NCI-H82 treated with DMSO at 0.1 percent for 48 hours (cell line): ENCODE measurements at regions not wholly inside any gene's neighbourhood (a gene's known extent, or its start where the extent isn't known, plus 50 kb on each side); places are given as distances from the start of the nearest gene placed in this dataset.
"Not testable (repeated sequence)": the region's sequence is repeated elsewhere in the genome, so short reads cannot be mapped to it uniquely, and the experiment has no call there.

Experiments
- DNase-seq: peaks from one replicate; lab custom pipeline; 2025; ENCODE audit not compliant: unreplicated experiment; lab: John Stamatoyannopoulos, UW

DNA sequence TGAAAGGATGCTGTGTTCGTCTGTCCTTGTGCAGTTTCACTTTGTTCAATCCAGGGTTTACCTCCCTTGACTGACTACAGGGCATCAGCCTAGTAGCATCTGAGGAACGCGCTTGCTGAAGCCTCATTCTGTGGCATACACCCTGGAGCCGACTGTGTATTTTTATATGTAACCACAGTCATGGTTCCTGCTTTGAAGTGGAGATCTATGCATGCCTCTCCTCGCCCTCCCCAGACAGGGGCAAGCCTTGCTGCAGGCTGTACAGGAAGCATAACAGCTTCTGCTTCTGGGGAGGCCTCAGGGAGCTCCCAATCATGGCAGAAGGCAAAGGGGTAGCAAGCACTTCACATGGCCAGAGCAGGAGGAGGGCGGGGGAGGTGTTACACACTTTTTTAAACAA is 262.1 kb downstream of the BCL11B start:
- no peak for DNase-seq

DNA sequence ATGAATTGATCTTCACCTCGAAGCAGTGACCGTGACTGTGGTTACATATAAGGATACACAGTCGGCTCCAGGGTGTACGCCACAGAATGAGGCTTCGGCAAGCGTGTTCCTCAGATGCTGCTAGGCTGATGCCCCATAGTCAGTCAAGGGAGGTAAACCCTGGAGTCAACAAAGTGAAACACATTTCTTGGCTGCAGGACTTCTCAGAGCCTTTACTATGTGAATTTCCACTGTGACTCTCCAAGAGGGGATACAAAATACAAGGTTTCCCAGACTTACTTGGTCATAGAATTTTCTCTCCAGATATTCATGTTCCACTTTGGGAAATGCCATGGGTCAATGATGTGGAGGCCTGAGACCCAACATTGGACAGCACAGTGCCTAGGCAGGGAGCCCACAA is 260.6 kb downstream of the BCL11B start:
- no peak for DNase-seq

DNA sequence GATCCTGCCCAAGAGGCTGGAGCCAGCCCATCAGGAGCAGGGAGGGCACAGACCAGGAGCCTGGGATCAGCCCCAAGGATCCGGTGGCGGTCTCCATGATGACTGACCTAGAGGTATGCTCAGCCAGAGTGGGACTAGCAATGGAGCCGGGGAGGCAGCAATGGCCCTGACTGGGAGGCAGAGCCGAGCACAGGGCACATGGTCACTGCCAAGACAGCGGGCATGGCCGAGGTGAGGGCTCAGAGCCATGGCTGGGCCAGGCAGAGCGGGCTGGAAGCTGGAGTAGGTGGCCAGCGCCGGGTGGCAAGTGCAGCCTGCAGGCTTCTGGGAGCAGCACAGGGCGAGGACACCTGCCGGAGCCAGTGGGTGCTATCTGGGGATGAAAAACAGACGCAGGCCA is 259.3 kb downstream of the BCL11B start:
- no peak for DNase-seq

DNA sequence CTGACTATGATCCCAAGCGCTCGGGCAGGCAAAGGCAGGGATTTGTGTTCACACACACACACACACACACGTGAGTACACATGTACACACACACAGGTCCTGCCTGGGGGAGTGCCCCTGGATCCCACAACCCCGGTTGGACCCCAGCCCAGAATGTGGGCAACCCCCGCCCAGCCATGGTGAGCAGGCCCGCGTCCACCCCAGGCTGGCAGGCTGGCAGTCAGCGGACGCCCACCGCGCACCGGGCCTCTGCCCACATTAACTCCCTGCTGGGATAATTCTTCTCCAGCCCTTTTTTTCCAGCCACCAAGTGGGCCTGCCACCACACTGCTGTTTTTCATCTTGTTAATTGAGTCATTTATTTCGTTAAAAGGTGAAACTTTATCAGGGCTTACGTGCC is 256.2 kb downstream of the BCL11B start:
- no peak for DNase-seq

DNA sequence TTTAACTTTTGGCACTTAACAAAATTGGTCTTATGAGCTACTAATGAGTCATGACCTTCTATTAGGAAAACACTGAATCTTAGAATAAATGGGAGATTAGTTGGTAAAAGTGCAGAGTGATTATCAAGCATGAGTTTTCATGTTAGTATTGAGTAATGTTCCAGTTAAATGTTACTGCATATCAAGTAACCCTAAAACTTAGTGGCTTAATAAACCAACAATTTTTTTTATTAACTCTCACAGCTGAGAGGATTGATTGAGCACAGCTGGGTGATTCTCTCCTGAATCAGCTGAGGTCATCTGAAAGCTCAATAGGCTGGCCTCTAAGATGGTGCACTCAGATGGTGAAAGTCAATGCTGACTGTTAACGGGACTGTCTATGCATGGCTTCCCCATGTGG is 248.6 kb downstream of the BCL11B start:
- DNase-seq = no peak

DNA sequence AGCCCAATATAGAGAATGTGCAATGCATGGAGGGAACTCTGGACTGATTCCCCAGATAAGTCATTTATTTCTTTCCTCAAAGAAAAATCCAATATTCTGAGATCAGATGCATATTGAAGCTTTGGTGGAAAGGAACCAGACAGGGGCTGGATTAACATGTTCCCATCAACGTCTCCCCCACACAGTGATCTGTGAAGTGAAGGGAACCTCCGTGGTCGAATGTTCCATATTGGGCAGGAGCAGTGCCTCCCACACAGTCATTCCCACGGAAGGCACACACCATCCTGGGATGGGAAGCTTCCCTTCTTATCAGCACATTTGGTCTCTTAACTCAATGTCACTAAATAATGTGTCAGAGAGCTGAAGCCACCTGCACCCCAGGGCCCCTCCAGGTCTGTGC is 247.1 kb downstream of the BCL11B start:
- no peak for DNase-seq

DNA sequence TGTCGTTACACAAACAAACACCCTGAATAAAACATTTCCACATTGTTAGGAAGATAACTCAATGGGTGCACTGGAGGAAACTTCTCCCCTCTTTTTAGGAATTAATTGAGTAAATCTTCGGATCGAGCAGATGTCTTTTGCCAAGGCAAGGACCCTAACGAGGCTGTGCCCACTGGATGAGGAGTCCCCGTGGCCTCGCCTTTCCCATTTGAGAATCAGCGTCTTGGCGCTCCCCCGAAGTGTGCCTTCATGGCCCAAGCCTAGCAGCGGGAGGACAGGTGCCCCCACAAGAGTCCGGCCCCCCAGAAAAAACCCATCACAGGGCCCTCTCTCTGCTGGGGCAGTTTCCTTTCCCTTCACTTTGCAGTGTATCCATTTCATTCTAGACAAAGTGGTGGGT is 246.6 kb downstream of the BCL11B start:
- no peak for DNase-seq

DNA sequence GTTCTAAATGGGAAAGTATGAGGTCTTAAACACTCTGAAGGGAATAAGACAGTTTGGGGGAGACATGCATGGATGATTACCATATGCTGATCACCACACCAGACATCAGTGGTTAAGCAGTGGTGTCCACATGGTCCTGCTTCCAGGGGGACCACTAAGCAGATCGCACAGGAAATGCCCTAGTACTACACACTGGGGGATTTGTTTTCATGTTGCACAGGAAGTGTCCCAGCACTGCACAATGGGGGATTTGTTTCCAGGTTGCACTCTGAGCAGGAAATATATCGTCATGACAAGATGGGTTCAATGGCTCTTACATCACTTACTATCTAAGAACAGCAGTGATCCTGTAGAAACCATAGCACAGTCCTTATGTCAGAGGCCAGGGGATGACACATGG is 245.5 kb downstream of the BCL11B start:
- DNase-seq = no peak

DNA sequence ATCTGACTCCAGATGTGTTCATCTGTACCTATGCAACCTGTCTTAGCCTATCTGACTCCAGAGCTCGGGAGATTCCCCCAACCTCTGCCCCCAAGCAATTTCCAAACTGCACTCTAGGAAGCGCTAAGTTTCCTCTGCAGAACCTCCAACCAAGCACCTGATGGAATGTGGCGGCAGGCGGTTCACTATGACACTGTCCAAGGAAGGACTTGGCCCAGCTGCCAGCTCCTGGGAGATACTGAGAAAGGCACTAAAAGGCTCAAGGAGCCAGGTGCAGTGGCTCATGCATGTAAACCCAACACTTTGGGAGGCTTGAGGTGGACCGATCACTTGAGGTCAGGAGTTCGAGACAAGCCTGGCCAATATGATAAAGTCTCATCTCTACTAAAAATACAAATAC is 244.0 kb downstream of the BCL11B start:
- DNase-seq = no peak

DNA sequence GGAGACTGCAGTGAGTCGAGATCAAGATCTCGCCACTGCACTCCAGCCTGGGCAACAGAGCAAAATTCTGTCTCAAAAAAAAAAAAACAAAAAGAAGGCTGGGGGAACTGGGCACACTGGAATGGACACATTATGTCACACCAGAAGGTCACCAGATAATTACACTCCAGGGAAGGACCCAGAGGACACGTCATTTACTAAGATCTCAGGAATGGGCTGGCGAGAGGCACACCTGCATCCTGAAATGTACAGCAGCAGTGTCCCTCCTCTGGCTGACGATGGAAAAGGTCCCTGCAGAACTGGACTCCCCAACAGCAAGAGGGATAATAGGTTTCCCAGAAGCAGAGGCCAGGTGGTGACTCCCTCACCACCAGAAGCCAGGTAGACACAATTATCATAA is 243.5 kb downstream of the BCL11B start:
- no peak for DNase-seq

DNA sequence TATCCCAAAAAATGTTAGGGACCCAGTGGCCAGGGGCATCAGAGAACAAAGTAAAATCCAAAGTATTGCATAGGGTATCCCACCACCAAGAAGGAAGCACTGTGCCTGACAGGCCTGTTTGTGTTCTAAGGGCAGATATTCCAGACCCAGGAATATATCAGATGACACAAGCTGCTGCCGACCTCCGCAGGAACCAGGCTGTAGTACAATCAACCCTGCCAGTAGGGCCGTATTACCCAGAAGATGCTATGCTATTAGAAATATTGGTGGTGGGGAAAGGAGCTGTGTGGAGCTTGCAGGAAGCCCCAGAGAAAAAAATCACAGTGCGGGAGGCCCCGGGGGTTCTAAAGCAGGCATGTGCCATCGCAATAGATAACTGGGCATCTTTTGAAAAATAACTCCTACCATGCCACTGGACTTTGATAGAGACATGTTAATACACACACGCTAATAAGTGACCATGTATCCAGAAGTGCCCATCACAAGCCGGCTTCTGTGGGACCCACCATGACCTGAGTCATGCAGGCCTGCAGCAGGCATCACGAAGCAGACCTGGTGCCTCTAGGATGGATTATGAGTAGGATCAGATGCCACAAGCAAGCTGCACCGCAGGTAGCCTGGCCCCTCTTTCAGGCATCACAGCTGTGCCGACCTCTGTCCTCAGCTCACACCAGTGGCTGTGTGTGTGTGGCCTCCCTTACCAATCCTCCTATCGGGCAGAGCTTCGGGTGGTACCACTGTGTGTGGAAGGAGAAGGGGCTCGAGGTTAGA is 242.7 kb downstream of the BCL11B start:
- no peak for DNase-seq

DNA sequence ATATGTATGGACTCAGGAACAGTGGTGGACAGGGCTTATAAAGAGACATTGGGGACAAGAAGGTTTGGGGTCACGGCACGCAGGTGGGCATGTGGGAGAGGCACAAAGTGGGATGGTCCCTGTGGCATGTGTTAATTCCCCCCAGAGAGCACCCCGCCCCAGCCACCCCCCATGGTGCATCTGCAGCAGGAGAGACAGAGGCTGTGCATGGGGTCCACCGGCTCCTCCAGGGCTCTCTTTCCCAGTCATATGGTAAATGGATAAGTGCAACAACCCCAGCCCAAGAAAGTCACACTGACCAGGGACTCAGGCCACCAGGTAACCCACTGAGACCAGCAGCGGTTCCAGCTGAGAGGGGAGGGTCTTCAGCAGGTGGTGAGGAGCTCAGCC is 242.1 kb downstream of the BCL11B start:
- no peak for DNase-seq

DNA sequence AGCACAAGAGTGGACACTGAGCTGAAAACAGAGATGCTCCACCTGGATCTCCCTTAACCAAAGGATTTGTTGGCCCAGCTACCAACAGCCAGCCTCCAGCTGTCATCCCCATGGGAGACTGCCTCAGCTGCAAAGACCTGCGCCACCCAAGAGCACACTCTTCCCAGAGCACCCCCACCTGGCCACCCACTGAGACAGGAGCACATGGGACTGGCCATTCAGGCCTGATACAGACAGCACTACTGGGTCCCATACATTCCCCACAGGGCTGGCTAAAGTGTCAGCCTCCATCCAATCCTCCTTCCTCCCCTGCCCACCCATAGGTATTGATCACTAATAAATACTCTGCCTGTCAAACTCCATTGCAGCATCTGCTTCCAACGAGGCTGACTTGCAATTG is 241.5 kb downstream of the BCL11B start:
- DNase-seq = no peak

DNA sequence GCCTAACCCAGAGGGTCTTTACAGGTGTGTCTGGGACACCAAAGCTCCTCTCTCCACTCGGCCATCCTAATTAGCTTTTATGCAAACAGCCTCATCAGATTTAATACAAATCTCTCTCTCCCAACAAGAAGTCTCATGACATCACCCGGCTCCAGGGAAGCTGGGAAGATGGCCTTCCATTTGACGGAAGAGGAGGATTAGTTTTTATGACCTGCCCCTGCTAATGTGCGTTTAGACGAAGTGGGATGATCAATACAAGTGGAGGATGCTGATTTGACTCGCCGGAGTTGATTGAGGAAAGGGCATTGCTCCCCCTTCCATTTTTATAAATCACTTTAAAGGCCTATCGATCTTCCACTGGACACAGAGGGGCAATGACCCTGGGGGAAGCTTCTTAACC is 239.2 kb downstream of the BCL11B start:
- no peak for DNase-seq

DNA sequence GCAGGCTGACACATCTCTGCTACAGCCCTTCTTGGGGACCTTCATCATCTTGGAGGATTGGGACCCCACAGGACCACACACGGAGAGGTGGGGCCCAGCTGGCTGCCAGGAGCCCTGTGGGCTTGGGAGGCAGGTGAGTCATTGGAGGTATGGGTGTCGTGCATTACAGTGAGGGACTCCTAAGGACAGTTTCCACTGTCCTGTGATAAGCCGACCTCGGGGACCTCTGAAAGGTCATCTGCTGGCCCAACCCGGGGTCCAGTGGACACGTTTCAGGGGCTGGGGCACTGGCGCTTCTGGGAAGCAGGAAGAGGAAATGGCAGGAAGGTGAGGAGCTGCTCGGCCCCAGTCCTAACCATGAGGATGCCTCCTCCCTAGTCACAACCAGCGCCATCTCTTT is 238.0 kb downstream of the BCL11B start:
- no peak for DNase-seq

DNA sequence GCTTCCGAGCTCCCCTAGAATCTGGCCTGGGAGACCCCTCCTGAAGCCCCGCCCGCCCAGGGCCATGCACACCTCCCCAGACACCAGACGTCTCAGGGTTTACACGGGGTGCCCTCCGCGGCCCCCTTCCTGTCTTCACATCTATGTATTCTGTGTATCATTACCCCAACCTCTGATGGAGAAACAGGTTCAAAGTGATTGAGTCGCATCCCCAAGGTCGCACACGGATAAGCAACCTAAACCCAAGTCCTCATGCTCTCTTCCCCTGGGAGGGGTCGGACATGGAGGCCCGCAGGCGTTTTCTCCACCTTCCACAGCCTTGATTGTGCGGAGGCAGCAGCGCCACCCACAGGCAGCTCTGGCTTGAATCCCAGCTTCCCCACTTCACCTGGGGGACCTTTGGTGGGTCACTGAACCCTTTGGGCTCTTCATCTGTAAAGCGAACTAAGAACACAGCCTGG is 237.3 kb downstream of the BCL11B start:
- DNase-seq = no peak

DNA sequence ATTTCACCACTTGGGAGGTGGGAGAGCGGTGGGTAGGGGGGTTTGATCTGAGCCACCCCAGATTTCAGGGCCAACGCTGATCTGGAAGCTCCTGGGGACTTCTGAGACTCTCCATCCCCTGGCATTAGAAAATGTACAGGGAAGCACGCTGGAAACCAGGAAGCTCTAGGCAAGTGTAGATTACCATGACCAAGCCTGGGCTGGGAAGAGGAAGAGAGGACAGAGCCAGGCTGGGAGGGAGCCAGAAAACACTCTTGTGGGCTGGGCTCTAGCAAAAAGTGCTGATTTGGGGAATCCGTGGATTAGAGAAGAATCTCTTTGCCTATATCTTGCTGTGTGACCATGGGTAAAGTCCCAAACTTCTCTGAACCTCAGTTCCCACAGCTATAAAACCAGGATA is 236.7 kb downstream of the BCL11B start:
- no peak for DNase-seq

DNA sequence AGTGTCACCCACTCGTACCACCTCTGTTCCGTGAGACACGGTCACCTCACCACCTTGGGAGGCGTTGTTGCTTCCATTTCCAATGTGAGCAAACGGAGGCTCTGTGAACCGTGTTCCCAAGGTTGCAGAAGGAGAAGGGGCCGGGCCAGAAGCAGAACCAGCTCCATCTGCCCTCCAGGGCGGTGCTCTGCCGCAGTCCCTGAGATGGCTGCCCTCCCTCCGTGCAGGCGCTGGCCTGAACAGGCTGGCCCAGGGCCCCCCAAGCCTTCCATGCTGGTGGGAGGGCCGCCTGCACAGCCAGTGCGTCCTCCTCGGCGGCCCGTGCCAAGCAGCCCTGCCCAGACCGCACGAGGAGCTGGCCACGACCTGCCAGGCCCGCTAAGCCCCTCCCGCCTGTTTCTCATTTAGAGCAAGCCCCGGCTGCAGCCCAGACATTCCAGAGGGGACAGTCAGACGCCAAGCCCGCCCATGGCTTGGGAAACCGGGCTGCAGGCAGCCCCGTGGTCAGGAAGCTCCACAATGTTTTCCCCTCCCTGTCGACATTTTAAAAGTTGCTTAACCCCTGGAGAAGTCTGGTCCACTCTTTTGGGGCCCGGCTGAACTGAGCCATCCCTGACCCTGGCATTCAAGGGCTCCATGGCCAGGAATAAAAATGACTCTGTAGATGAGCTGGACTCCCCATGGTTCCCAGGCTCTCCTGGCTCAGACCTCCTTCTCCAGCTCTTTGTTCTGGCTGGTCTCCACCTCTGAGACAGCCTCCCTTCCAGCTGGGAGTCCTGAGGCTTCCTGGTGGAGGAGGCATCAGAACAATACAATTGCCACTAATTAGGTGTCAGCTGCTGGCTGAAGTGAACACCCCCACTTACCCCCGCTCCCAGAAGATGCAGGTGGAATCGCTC is 236.0 kb downstream of the BCL11B start:
- DNase-seq = no peak

DNA sequence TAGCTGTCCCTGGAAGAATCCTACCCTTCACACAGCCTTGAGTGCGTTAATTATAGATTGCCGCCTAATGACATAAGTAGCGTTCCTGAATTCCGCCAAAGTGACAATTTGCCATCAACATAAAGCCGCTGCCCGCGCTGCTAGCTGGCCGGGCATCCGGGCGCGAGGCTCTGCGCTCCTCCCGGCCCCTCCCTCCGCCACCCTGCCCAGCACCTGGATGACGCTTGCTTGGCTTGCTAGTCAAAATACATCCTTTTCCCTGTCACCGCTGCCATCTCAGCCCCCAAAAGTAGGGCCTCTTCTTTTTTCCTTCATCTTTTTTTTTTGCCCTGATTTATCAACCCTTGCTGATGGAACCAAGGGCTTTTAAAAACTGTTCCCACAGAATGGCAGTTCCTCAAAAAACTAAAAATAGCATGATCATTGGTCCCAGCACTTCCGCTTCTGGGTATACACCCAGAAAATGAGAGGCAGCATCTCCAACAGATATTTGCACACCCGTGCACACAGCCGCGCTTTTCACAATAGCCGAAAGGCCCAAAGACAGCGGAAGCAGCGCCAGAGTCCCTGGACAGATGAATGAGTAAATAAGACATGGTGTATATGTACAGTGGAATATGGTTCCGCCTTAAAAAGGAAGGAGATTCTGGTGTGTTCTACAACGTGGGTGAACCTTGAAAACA is 235.2 kb downstream of the BCL11B start:
- no peak for DNase-seq

DNA sequence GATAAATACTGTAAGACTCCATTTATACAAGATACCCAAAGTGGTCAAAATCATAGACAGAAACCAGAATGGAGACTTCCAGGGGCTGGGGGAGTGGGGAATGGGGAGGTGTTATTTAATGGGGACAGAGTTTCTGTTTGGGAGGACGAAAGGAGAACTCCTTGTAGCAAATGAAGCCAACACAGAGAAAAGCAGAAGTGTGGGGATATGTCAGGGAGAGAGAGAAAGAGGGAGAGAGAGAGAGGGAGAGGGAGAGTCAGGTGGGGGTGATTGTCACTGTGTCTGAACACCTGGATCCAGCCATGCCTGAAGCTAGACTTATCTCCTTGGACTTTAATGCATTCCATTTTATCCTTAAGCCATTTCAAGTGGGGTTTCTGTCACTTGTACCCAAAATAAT is 234.7 kb downstream of the BCL11B start:
- DNase-seq = not testable (repeated sequence)

DNA sequence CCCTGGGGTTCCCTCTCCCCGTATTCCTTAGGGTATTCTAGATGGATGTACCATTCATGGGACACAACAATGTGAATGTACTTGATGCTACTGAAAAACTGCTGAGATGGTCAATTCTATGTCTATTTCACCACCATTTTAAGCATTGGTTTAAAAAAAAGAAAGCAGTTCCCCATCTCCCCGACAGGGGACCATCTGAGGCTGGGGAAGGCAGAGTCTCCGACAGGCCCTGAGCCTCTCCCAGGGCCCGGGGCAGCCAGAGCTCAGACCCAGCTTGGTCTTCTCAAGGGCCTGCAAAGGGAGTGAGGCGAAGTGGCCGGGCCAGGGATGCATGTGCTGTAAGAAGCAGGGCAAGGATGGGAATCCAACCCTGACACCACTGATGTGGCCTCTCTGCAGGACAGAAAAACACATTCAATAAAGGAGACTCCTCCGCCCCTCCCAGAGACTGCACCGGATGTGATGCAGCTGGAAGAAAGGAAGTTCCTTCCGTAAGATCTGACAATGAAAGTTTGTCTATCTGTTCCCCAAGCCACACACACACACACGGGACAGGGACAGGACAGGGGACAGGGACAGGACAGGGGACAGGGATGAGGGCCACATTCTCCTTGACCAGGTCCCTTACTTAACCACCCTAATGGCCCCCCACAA is 234.1 kb downstream of the BCL11B start:
- DNase-seq = no peak
